ENCODE measurements at regions not wholly inside any gene's neighbourhood (a gene's known extent, or its start where the extent isn't known, plus 50 kb on each side); places are given as distances from the start of the nearest gene placed in this dataset.

- Histone ChIP-seq H3K27me3 (no peaks in the 10 kb centered on the region), H3K9me3 (no peaks in the 10 kb centered on the region), H3K27ac (no peak overlapping the region), H3K4me1 (no peaks in the 10 kb centered on the region), H3K4me3 (no peak overlapping the region), H3K36me3 (no peaks in the 10 kb centered on the region), H3K9ac (ENCODE audit: low read depth in 2 of 2, low read length in 2 of 2) (no peak overlapping the region)
- TF ChIP-seq CTCF (IDR thresholded peaks at IDR 0.05), result no peak
- DNase-seq, result no peak
- intact Hi-C loops (cut with DNase I), result loop anchor here (10.0 kb wide), 1 partner anchor 96 kb away; no protein-coding TSS in a partner anchor
Observed at GRCh38 chr18:33951031-33951430, 273.7 kb downstream of the NOL4 start.

DNA sequence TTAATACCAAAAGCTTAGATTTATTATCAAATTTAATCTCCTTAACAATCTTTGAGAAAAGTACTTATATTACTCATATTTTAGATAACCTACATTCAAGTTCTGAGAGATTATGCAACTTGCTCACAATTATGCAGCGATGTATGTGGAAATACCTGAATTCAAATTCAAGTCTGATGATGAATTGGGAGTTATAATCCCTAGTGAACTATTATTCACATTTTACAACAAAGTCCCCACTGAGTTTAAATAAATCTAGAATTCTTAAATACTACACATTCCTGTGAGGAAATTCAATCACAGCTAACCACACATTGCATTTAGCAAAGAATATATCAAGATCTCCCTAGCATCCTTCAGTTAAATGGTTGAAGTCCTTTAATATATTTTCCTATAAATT is 278.4 kb downstream of the NOL4 start:
- H3K27ac ChIP-seq, result no peak overlapping the region
- H3K4me1 ChIP-seq, result no peaks in the 10 kb centered on the region
- no peaks in the 10 kb centered on the region for H3K9me3 ChIP-seq
- H3K9ac ChIP-seq (ENCODE audit: low read depth in 2 of 2, low read length in 2 of 2), result no peak overlapping the region
- no peak for DNase-seq
- H3K36me3 ChIP-seq, result no peaks in the 10 kb centered on the region
- no peak overlapping the region for H3K4me3 ChIP-seq
- H3K27me3 ChIP-seq, result no peaks in the 10 kb centered on the region
- no peak for TF ChIP-seq CTCF (IDR thresholded peaks at IDR 0.05)
- intact Hi-C loops (cut with DNase I), result no loop called here

DNA sequence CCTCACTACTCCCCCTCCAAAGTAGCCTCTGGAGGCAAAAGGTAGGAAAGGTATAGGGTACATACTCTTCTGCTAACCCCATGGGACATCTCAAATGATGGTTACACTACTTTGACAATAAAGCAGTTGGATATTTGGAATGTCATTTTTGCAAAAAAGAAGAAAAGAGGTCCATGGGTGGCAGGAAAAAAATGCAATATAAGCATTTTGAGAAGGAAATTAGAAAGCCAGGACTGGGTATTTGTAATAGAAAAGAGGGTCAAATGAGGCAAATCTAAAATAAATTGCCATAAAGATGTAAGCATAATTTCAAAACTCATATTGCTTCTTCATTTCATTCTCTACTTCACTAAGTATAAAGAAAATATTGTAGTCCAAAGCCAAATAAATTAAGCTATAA is 280.2 kb downstream of the NOL4 start:
- Histone ChIP-seq H3K36me3 (no peaks in the 10 kb centered on the region), H3K9ac (ENCODE audit: low read depth in 2 of 2, low read length in 2 of 2) (no peak overlapping the region), H3K27me3 (no peaks in the 10 kb centered on the region), H3K9me3 (no peaks in the 10 kb centered on the region), H3K4me3 (no peak overlapping the region), H3K27ac (no peak overlapping the region), H3K4me1 (no peaks in the 10 kb centered on the region)
- TF ChIP-seq CTCF (IDR thresholded peaks at IDR 0.05), result no peak
- no peak for DNase-seq
- intact Hi-C loops (cut with DNase I), result no loop called here

GRCh38 chr18:33937270-33937816 is 287.4 kb downstream of the NOL4 start:
- Histone ChIP-seq H3K36me3 (no peaks in the 10 kb centered on the region), H3K9me3 (no peaks in the 10 kb centered on the region), H3K27me3 (no peaks in the 10 kb centered on the region), H3K9ac (ENCODE audit: low read depth in 2 of 2, low read length in 2 of 2) (no peak overlapping the region), H3K4me3 (no peak overlapping the region), H3K27ac (no peak overlapping the region), H3K4me1 (no peaks in the 10 kb centered on the region)
- DNase-seq, result no peak
- TF ChIP-seq CTCF (IDR thresholded peaks at IDR 0.05), result no peak
- intact Hi-C loops (cut with DNase I), result no loop called here

- H3K9me3 ChIP-seq, result no peaks in the 10 kb centered on the region
- no peaks in the 10 kb centered on the region for H3K4me1 ChIP-seq
- H3K27me3 ChIP-seq, result no peaks in the 10 kb centered on the region
- no peak overlapping the region for H3K9ac ChIP-seq (ENCODE audit: low read depth in 2 of 2, low read length in 2 of 2)
- no peaks in the 10 kb centered on the region for H3K36me3 ChIP-seq
- H3K4me3 ChIP-seq, result no peak overlapping the region
- DNase-seq, result no peak
- no peak for TF ChIP-seq CTCF (IDR thresholded peaks at IDR 0.05)
- intact Hi-C loops (cut with DNase I), result no loop called here
- H3K27ac ChIP-seq, result no peak overlapping the region
Observed at GRCh38 chr18:33934258-33934657, 290.5 kb downstream of the NOL4 start.
